HCT116 (cell line): ENCODE measurements at regions not wholly inside any gene's neighbourhood (a gene's known extent, or its start where the extent isn't known, plus 50 kb on each side); places are given as distances from the start of the nearest gene placed in this dataset.

Experiments used
- ATAC-seq: fragments of 200-7000 bp; cut with Tn5 transposase; 2 replicates; pipeline ENCODE4 v1.9.1; 2020; ENCODE audit warnings: mild to moderate bottlenecking, moderate library complexity
- BruUV-seq: library from RNA; stranded (reverse); fragments of 400-500 nt; replicated peaks from 2 replicates; lab custom pipeline; 2021; lab: Mats Ljungman, UMichigan
- CTCF ChIA-PET: fragments of 300-600 bp; sonication (Branson Sonifier 250); formaldehyde crosslinking; loops from one replicate; lab custom pipeline; 2021; ENCODE audit warnings: antibody characterized with exemption; lab: Charles Lee
- POLR2A ChIA-PET: fragments of 300-600, 350-600 bp; sonication (Branson Sonifier 250); formaldehyde crosslinking; loops from one replicate; lab custom pipeline; 2021; ENCODE audit warnings: antibody characterized with exemption; lab: Charles Lee
- RAD21 ChIA-PET, 2 experiments: fragments of 300-600 bp; sonication (Branson Sonifier 250); formaldehyde crosslinking; loops; one replicate each; lab custom pipeline; 2023; ENCODE audit warnings: low total read pairs in 2 of 2; ENCODE audit not compliant: uncharacterized antibody in 2 of 2, unreplicated experiment in 2 of 2, low non-redundant PET in 1 of 2; lab: Charles Lee
- DNase-seq: peaks from one replicate; pipeline ENCODE4 v3.0.0-alpha.2; 2010; ENCODE audit warnings: low read depth, low spot score
- H2AFZ ChIP-seq: fragments of 200-600 bp; shearing (Covaris generic), sonication (generic); 2 replicates; pipeline ENCODE4 v1.6.1; 2017; ENCODE audit warnings: low read depth, mixed run types, mixed read lengths, antibody characterized with exemption, low read length; ENCODE audit not compliant: poor library complexity, severe bottlenecking
- H3K27ac ChIP-seq: 2 replicates; pipeline ENCODE4 v1.5.1; 2012; ENCODE audit warnings: low read depth, low read length
- H3K27me3 ChIP-seq: fragments of 200-600 bp; sonication (generic); 2 replicates; pipeline ENCODE4 v1.6.1; 2016; ENCODE audit warnings: mixed run types, low read length, mixed read lengths; ENCODE audit not compliant: insufficient read depth
- H3K36me3 ChIP-seq, 2 experiments: fragments of 200-500 bp in 1 of 2; fragments of 200-600 bp in 1 of 2; sonication (Bioruptor generic) in 1 of 2; sonication (generic) in 1 of 2; 2 replicates each; pipeline versions ENCODE4 v1.5.1 to v1.6.1; 2014 to 2016; ENCODE audit warnings: low read length in 2 of 2, inconsistent platforms in 1 of 2, mixed read lengths in 1 of 2, mixed run types in 1 of 2; ENCODE audit not compliant: insufficient read depth in 2 of 2, control insufficient read depth in 1 of 2
- H3K4me1 ChIP-seq, 2 experiments: fragments of 200-600 bp in 1 of 2; sonication (generic) in 1 of 2; 2 replicates each; pipeline versions ENCODE4 v1.5.1 to v1.6.1; 2012 to 2017; ENCODE audit warnings: low read length in 2 of 2, inconsistent platforms in 1 of 2, mild to moderate bottlenecking in 1 of 2, mixed read lengths in 1 of 2, mixed run types in 1 of 2, moderate library complexity in 1 of 2; ENCODE audit not compliant: insufficient read depth in 2 of 2, control insufficient read depth in 1 of 2
- H3K4me2 ChIP-seq: fragments of 200-600 bp; sonication (generic); 2 replicates; pipeline ENCODE4 v1.6.1; 2017; ENCODE audit warnings: mixed run types, low read length, mixed read lengths
- H3K4me3 ChIP-seq, 2 experiments: fragments of 200-600 bp in 1 of 2; sonication (generic) in 1 of 2; replicated peaks in 1 of 2; 2 replicates each; pipeline ENCODE4 v1.5.1; 2011 to 2016; ENCODE audit warnings: low read length in 2 of 2, control low read depth in 1 of 2, low read depth in 1 of 2, mild to moderate bottlenecking in 1 of 2, mixed read lengths in 1 of 2, mixed run types in 1 of 2
- H3K79me2 ChIP-seq: fragments of 200-600 bp; sonication (generic); 2 replicates; pipeline ENCODE4 v1.6.1; 2017; ENCODE audit warnings: mild to moderate bottlenecking, mixed run types, low read length, moderate library complexity, mixed read lengths; ENCODE audit not compliant: insufficient read depth
- H3K9ac ChIP-seq: fragments of 200-600 bp; sonication (generic); 2 replicates; pipeline ENCODE4 v1.6.1; 2016; ENCODE audit warnings: low read length, mixed read lengths
- H3K9me2 ChIP-seq: fragments of 200-600 bp; sonication (generic), shearing (Covaris generic); 2 replicates; pipeline ENCODE4 v1.6.1; 2017; ENCODE audit warnings: mixed run types, mild to moderate bottlenecking, moderate library complexity; ENCODE audit not compliant: insufficient read depth
- H3K9me3 ChIP-seq, 2 experiments: fragments of 200-500 bp in 1 of 2; fragments of 200-600 bp in 1 of 2; sonication (Bioruptor generic) in 1 of 2; sonication (generic) in 1 of 2; 2 replicates each; pipeline ENCODE4 v1.6.1; 2014 to 2017; ENCODE audit warnings: low read length in 2 of 2, mixed read lengths in 2 of 2, inconsistent platforms in 1 of 2, low read depth in 1 of 2, mild to moderate bottlenecking in 1 of 2, mixed run types in 1 of 2, moderate library complexity in 1 of 2; ENCODE audit not compliant: control insufficient read depth in 1 of 2, insufficient read depth in 1 of 2
- H4K20me1 ChIP-seq: fragments of 200-600 bp; sonication (generic), shearing (Covaris generic); 2 replicates; pipeline ENCODE4 v1.6.1; 2017; ENCODE audit warnings: mixed run types, mild to moderate bottlenecking, moderate library complexity; ENCODE audit not compliant: insufficient read depth
- CBX3 ChIP-seq: IDR thresholded peaks from 2 replicates; pipeline ENCODE4 v1.6.1; 2012; ENCODE audit warnings: low read depth
- CEBPB ChIP-seq: IDR thresholded peaks from 2 replicates; pipeline ENCODE4 v1.6.1; 2012; ENCODE audit warnings: low read depth
- ELF1 ChIP-seq: IDR thresholded peaks from 2 replicates; pipeline ENCODE4 v1.6.1; 2012; ENCODE audit warnings: low read depth, borderline replicate concordance
- EZH2phosphoT487 ChIP-seq: fragments of 200-600 bp; IDR thresholded peaks from 2 replicates; pipeline ENCODE4 v1.6.1; 2018; ENCODE audit warnings: antibody characterized with exemption, borderline replicate concordance
- FOSL1 ChIP-seq: IDR thresholded peaks from 2 replicates; pipeline ENCODE4 v1.6.1; 2012; ENCODE audit warnings: low read depth
- JUND ChIP-seq: IDR thresholded peaks from 2 replicates; pipeline ENCODE4 v1.6.1; 2012
- POLR2AphosphoS5 ChIP-seq: IDR thresholded peaks from 2 replicates; pipeline ENCODE4 v1.6.1; 2011; ENCODE audit warnings: mild to moderate bottlenecking, low read depth, low read length, moderate library complexity
- RAD21 ChIP-seq: IDR thresholded peaks from 2 replicates; pipeline ENCODE4 v1.6.1; 2012; ENCODE audit warnings: low read depth, mild to moderate bottlenecking
- SRF ChIP-seq: IDR thresholded peaks from 2 replicates; pipeline ENCODE4 v1.6.1; 2012; ENCODE audit warnings: low read depth
- YY1 ChIP-seq: IDR thresholded peaks from 2 replicates; pipeline ENCODE4 v1.6.1; 2011; ENCODE audit warnings: low read length, low read depth, moderate library complexity, mild to moderate bottlenecking; ENCODE audit not compliant: insufficient replicate concordance; ENCODE audit errors: extremely low read depth
- ZBTB33 ChIP-seq: IDR thresholded peaks from 2 replicates; pipeline ENCODE4 v1.6.1; 2011; ENCODE audit warnings: mild to moderate bottlenecking, low read length, moderate library complexity; ENCODE audit not compliant: insufficient replicate concordance; ENCODE audit errors: extremely low read depth
- intact Hi-C: fragments of 100-400 bp; cut with micrococcal nuclease; formaldehyde crosslinking; loops from 2 replicates; pipeline ENCODE4 v1.10.0; 2022
- TF ChIP-seq, protein P1 (sequence below), 3 experiments: fragments of 200-600 bp in 1 of 3; sonication (generic) in 1 of 3; IDR thresholded peaks in 2 of 3; conservative IDR thresholded peaks in 1 of 3; 2 replicates each; pipeline ENCODE4 v1.5.1; 2012 to 2017; ENCODE audit warnings: low read depth in 2 of 3, low read length in 2 of 3, antibody characterized with exemption in 1 of 3, borderline replicate concordance in 1 of 3, control low read depth in 1 of 3, mild to moderate bottlenecking in 1 of 3, mixed read lengths in 1 of 3, mixed run types in 1 of 3, moderate library complexity in 1 of 3; ENCODE audit not compliant: insufficient read depth in 1 of 3
- TF ChIP-seq, protein P2 (sequence below): IDR thresholded peaks from 2 replicates; pipeline ENCODE4 v1.6.1; 2012; ENCODE audit warnings: low read depth

GRCh38 chr13:87322386-87322785, 348.8 kb upstream of the SLITRK5 start:
- ChIA-PET CTCF (no interaction called here), POLR2A (no interaction called here)
- Histone ChIP-seq H3K4me3 (no peak overlapping the region), H3K27me3 (no peaks in the 10 kb centered on the region), H3K27ac (no peak overlapping the region), H3K9ac (no peak overlapping the region), H3K4me1 (no peaks in the 10 kb centered on the region)
- ATAC-seq: no peak
- TF ChIP-seq POLR2AphosphoS5 (no peak), JUND (no peak), SRF (no peak)
- TF ChIP-seq, all 23 proteins: peak for 0
- no TSS peak for BruUV-seq
- Histone ChIP-seq H3K9me3 (no peaks in the 10 kb centered on the region), H3K79me2 (no peaks in the 10 kb centered on the region), H2AFZ (no peak overlapping the region), H3K4me2 (no peak overlapping the region), H3K9me2 (no peaks in the 10 kb centered on the region), H3K36me3 (no peaks in the 10 kb centered on the region), H4K20me1 (no peaks in the 10 kb centered on the region)
- DNase-seq: no peak
- RAD21 ChIA-PET: no interaction called here
- intact Hi-C loops: no loop called here

DNA sequence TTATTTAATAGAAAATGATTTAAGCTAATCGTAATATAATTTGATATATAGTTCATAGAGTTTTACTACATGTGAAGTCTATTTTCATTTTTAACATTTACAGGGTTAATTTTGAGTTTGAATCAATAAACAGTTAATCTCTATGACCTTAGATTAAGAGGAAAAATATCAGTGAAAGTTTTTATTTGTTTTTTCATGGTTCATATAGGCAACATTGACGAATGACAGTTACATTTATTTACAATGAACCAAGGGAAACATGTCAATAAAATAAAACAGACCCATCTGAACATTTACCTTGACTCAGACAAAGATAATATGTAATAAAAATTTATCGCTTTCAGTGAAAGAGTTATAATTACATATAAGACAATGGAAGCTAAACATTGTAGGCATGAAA, 346.6 kb upstream of the SLITRK5 start:
- intact Hi-C loops: no loop called here
- Histone ChIP-seq H3K4me2 (no peak overlapping the region), H3K9me2 (no peaks in the 10 kb centered on the region), H3K4me1 (no peaks in the 10 kb centered on the region), H3K27ac (no peak overlapping the region), H3K79me2 (no peaks in the 10 kb centered on the region), H3K27me3 (no peaks in the 10 kb centered on the region), H3K4me3 (no peak overlapping the region), H3K36me3 (no peaks in the 10 kb centered on the region), H2AFZ (no peak overlapping the region), H3K9me3 (no peaks in the 10 kb centered on the region), H3K9ac (no peak overlapping the region), H4K20me1 (no peaks in the 10 kb centered on the region)
- DNase-seq (no peak), ATAC-seq (no peak)
- BruUV-seq: no TSS peak
- ChIA-PET CTCF (no interaction called here), POLR2A (no interaction called here), RAD21 (no interaction called here)
- TF ChIP-seq FOSL1: no peak
- TF ChIP-seq ZBTB33: no peak
- TF ChIP-seq JUND: no peak
- no peak for TF ChIP-seq ELF1
- TF ChIP-seq RAD21: no peak
- TF ChIP-seq CBX3: no peak
- TF ChIP-seq, protein P1, sequence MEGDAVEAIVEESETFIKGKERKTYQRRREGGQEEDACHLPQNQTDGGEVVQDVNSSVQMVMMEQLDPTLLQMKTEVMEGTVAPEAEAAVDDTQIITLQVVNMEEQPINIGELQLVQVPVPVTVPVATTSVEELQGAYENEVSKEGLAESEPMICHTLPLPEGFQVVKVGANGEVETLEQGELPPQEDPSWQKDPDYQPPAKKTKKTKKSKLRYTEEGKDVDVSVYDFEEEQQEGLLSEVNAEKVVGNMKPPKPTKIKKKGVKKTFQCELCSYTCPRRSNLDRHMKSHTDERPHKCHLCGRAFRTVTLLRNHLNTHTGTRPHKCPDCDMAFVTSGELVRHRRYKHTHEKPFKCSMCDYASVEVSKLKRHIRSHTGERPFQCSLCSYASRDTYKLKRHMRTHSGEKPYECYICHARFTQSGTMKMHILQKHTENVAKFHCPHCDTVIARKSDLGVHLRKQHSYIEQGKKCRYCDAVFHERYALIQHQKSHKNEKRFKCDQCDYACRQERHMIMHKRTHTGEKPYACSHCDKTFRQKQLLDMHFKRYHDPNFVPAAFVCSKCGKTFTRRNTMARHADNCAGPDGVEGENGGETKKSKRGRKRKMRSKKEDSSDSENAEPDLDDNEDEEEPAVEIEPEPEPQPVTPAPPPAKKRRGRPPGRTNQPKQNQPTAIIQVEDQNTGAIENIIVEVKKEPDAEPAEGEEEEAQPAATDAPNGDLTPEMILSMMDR (IDR thresholded peaks at IDR 0.05 in 2 of 3, conservative IDR thresholded peaks at IDR 0.05 in 1 of 3; ENCODE audit: borderline replicate concordance in 1 of 3, insufficient read depth in 1 of 3, low read depth in 2 of 3, low read length in 2 of 3): no peak
- no peak for TF ChIP-seq EZH2phosphoT487
- no peak for TF ChIP-seq POLR2AphosphoS5
- TF ChIP-seq CEBPB: no peak
- TF ChIP-seq, protein P2, sequence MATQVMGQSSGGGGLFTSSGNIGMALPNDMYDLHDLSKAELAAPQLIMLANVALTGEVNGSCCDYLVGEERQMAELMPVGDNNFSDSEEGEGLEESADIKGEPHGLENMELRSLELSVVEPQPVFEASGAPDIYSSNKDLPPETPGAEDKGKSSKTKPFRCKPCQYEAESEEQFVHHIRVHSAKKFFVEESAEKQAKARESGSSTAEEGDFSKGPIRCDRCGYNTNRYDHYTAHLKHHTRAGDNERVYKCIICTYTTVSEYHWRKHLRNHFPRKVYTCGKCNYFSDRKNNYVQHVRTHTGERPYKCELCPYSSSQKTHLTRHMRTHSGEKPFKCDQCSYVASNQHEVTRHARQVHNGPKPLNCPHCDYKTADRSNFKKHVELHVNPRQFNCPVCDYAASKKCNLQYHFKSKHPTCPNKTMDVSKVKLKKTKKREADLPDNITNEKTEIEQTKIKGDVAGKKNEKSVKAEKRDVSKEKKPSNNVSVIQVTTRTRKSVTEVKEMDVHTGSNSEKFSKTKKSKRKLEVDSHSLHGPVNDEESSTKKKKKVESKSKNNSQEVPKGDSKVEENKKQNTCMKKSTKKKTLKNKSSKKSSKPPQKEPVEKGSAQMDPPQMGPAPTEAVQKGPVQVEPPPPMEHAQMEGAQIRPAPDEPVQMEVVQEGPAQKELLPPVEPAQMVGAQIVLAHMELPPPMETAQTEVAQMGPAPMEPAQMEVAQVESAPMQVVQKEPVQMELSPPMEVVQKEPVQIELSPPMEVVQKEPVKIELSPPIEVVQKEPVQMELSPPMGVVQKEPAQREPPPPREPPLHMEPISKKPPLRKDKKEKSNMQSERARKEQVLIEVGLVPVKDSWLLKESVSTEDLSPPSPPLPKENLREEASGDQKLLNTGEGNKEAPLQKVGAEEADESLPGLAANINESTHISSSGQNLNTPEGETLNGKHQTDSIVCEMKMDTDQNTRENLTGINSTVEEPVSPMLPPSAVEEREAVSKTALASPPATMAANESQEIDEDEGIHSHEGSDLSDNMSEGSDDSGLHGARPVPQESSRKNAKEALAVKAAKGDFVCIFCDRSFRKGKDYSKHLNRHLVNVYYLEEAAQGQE: no peak
- TF ChIP-seq YY1: no peak
